Activated CD4-positive, alpha-beta T cell treated with anti-CD3 and anti-CD28 coated beads for 36 hours (primary cell): ENCODE measurements at regions not wholly inside any gene's neighbourhood (a gene's known extent, or its start where the extent isn't known, plus 50 kb on each side); places are given as distances from the start of the nearest gene placed in this dataset.

Experiments
- ATAC-seq: fragments of 200-7000 bp; cut with Tn5 transposase; one replicate; pipeline ENCODE4 v1.10.0; 2021; ENCODE audit warnings: mild to moderate bottlenecking, moderate library complexity
- CTCF ChIA-PET: fragments of 350-600 bp; sonication (Branson Sonifier 250); formaldehyde crosslinking; loops from one replicate; lab custom pipeline; 2021; ENCODE audit warnings: antibody characterized with exemption; lab: Charles Lee
- POLR2A ChIA-PET: fragments of 350-600 bp; sonication (Branson Sonifier 250); formaldehyde crosslinking; loops from one replicate; lab custom pipeline; 2021; ENCODE audit warnings: antibody characterized with exemption, inconsistent platforms; lab: Charles Lee
- DNase-seq: peaks from one replicate; pipeline ENCODE4 v3.0.0-alpha.2; 2020
- H3K27ac Mint-ChIP-seq: one replicate; pipeline ENCODE4 v1.8.0; 2021; ENCODE audit warnings: mixed read lengths
- H3K27me3 Mint-ChIP-seq: one replicate; pipeline ENCODE4 v1.8.0; 2021; ENCODE audit warnings: mixed read lengths
- H3K36me3 Mint-ChIP-seq: one replicate; pipeline ENCODE4 v1.8.0; 2021; ENCODE audit warnings: low read depth, mixed read lengths
- H3K4me1 Mint-ChIP-seq: one replicate; pipeline ENCODE4 v1.8.0; 2021; ENCODE audit warnings: mixed read lengths
- H3K4me3 Mint-ChIP-seq: one replicate; pipeline ENCODE4 v1.8.0; 2021; ENCODE audit warnings: mild to moderate bottlenecking, moderate library complexity, mixed read lengths
- H3K9me3 Mint-ChIP-seq: one replicate; pipeline ENCODE4 v1.8.0; 2021; ENCODE audit warnings: low read depth, mixed read lengths
- intact Hi-C, 2 experiments: fragments of 100-400 bp; cut with DNase I in 1 of 2; cut with micrococcal nuclease in 1 of 2; formaldehyde crosslinking; loops; one replicate each; pipeline versions ENCODE4 v1.14.2 to v1.15.1; 2022 to 2024; cut with DNase I, micrococcal nuclease

DNA sequence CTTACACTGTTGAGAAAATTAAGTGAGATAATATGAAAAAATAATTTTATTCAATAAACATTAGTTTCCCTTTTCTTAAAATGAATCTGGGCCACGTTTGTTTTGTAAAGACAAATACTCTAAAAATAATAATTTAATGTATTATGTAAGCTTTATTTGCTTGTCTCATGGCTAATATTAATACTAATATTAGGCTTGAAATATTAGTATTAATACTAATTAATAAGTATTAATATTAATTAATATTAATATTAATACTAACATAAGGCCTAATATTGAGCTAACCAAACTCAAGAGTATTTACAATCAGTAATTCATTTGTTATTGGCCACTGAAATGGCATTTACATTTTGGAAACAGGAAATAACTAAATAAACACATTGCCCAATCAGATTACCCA lies 280.1 kb upstream of the ESRRG start:
- intact Hi-C loops, result no loop called here
- H3K27ac Mint-ChIP-seq, result no peak overlapping the region
- DNase-seq (no peak), ATAC-seq (no peak)
- no peak overlapping the region for H3K4me3 Mint-ChIP-seq
- POLR2A ChIA-PET, result no interaction called here
- CTCF ChIA-PET, result no interaction called here
- H3K27me3 Mint-ChIP-seq, result no peaks in the 10 kb centered on the region
- H3K4me1 Mint-ChIP-seq, result no peaks in the 10 kb centered on the region
- H3K9me3 Mint-ChIP-seq, result peaks cover 3% of the 10 kb centered on the region
- H3K36me3 Mint-ChIP-seq, result no peaks in the 10 kb centered on the region

DNA sequence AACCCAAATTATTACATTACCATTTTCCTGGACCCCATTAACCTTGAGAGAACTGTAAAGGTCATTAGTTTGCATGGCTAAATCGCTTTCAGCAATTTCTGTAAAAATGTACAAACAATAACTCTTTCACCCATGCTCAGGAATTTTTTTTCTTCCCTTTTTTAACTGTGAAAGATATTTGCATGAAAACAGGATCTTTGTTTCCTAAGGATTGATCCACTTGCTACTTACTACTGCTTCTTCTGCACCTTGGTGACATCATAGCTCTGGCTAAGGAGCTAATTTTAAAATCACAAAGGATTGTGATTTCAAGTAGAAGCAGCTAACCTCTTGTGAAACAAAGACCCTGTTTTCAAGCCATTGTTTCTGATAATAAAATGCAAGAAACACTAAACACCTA lies 274.6 kb upstream of the ESRRG start:
- intact Hi-C loops, result no loop called here
- no peak overlapping the region for H3K27ac Mint-ChIP-seq
- H3K36me3 Mint-ChIP-seq, result no peaks in the 10 kb centered on the region
- CTCF ChIA-PET, result no interaction called here
- H3K4me3 Mint-ChIP-seq, result no peak overlapping the region
- H3K4me1 Mint-ChIP-seq, result no peaks in the 10 kb centered on the region
- DNase-seq (no peak), ATAC-seq (no peak)
- H3K9me3 Mint-ChIP-seq, result peaks cover under 1% of the 10 kb centered on the region
- no peaks in the 10 kb centered on the region for H3K27me3 Mint-ChIP-seq
- POLR2A ChIA-PET, result interaction anchor here (0.6 kb wide), 1 partner anchor 9 kb away, joined by 3 read pairs; no protein-coding TSS in a partner anchor

- CTCF ChIA-PET, result no interaction called here
- H3K9me3 Mint-ChIP-seq, result peaks cover 2% of the 10 kb centered on the region
- no peaks in the 10 kb centered on the region for H3K36me3 Mint-ChIP-seq
Measured at GRCh38 chr1:216997069-216997468, 273.8 kb upstream of the ESRRG start.

GRCh38 chr1:216984536-216984935 lies 261.3 kb upstream of the ESRRG start:
- Mint-ChIP-seq H3K9me3 (peaks cover 8% of the 10 kb centered on the region), H3K27ac (no peak overlapping the region), H3K4me3 (no peak overlapping the region), H3K27me3 (no peaks in the 10 kb centered on the region), H3K36me3 (no peaks in the 10 kb centered on the region), H3K4me1 (no peaks in the 10 kb centered on the region)
- DNase-seq (no peak), ATAC-seq (no peak)
- ChIA-PET POLR2A (no interaction called here), CTCF (interaction anchor here (0.7 kb wide), 1 partner anchor 1311 kb away, joined by 3 read pairs; no protein-coding TSS in a partner anchor)
- intact Hi-C loops, result no loop called here

More at GRCh38 chr1:216997069-216997468, 273.8 kb upstream of the ESRRG start:
- H3K27ac Mint-ChIP-seq, result no peak overlapping the region
- H3K4me3 Mint-ChIP-seq, result no peak overlapping the region
- DNase-seq (no peak), ATAC-seq (no peak)
- no peaks in the 10 kb centered on the region for H3K4me1 Mint-ChIP-seq
- H3K27me3 Mint-ChIP-seq, result no peaks in the 10 kb centered on the region
- intact Hi-C loops, result no loop called here
- POLR2A ChIA-PET, result no interaction called here

DNA sequence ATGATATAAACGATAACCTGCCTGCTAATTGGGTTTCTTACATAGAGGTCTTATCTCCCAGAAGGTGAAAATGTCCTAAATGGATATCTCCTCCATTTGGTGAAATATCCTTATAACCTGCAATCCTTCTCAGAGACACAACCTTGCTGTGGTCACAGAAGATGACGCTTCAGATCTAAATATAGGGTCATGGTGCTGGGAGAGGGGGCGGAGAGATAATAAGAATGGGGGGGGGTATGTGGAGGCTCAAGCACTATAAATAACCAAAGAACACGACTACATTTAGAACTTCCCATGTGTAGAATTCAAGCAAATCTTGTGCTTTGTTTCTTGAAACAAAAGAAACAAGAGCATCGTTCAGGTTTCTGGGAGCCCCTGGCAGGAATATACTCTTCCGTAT lies 260.6 kb upstream of the ESRRG start:
- ATAC-seq (no peak), DNase-seq (no peak)
- ChIA-PET POLR2A (no interaction called here), CTCF (no interaction called here)
- no peaks in the 10 kb centered on the region for H3K27me3 Mint-ChIP-seq
- intact Hi-C loops, result no loop called here
- H3K4me3 Mint-ChIP-seq, result no peak overlapping the region
- H3K9me3 Mint-ChIP-seq, result peaks cover 8% of the 10 kb centered on the region
- H3K27ac Mint-ChIP-seq, result no peak overlapping the region
- no peaks in the 10 kb centered on the region for H3K4me1 Mint-ChIP-seq
- H3K36me3 Mint-ChIP-seq, result no peaks in the 10 kb centered on the region

- H3K27me3 Mint-ChIP-seq, result no peaks in the 10 kb centered on the region
- POLR2A ChIA-PET, result no interaction called here
- no peaks in the 10 kb centered on the region for H3K4me1 Mint-ChIP-seq
- intact Hi-C loops, result no loop called here
- no peak overlapping the region for H3K27ac Mint-ChIP-seq
- DNase-seq, result no peak
- ATAC-seq, result no peak
- CTCF ChIA-PET, result no interaction called here
- no peak overlapping the region for H3K4me3 Mint-ChIP-seq
- H3K9me3 Mint-ChIP-seq, result peaks cover 8% of the 10 kb centered on the region
- no peaks in the 10 kb centered on the region for H3K36me3 Mint-ChIP-seq
Measured at GRCh38 chr1:216961516-216961915, 238.3 kb upstream of the ESRRG start.

GRCh38 chr1:216960716-216961115 lies 237.5 kb upstream of the ESRRG start:
- peaks cover 8% of the 10 kb centered on the region for H3K9me3 Mint-ChIP-seq
- no peak overlapping the region for H3K27ac Mint-ChIP-seq
- ChIA-PET POLR2A (no interaction called here), CTCF (no interaction called here)
- DNase-seq (no peak), ATAC-seq (no peak)
- intact Hi-C loops, result no loop called here
- H3K36me3 Mint-ChIP-seq, result no peaks in the 10 kb centered on the region
- H3K27me3 Mint-ChIP-seq, result no peaks in the 10 kb centered on the region
- H3K4me3 Mint-ChIP-seq, result no peak overlapping the region
- H3K4me1 Mint-ChIP-seq, result no peaks in the 10 kb centered on the region

DNA sequence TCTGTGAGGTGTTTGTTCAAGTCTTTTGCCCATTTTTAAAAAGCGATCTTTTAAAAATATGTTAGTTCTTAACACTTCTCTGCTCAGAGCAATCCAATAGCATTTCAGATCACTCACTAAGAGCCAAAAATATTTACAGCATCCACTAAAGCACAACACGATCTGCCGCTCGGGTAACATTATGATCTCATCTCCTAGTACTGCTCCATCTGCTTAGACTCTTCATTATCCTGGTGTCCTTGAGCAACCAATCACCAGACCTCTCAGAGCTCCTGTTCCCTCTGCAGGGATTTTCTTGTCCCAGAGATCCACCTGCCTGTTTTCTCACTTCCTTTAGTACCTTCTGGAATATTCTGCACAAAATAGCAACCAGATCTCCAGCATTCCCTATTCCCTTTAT lies 235.3 kb upstream of the ESRRG start:
- Mint-ChIP-seq H3K36me3 (no peaks in the 10 kb centered on the region), H3K27ac (no peak overlapping the region), H3K4me1 (no peaks in the 10 kb centered on the region), H3K9me3 (peaks cover 11% of the 10 kb centered on the region), H3K4me3 (no peak overlapping the region), H3K27me3 (no peaks in the 10 kb centered on the region)
- no peak for DNase-seq
- ATAC-seq, result no peak
- POLR2A ChIA-PET, result no interaction called here
- intact Hi-C loops, result no loop called here
- CTCF ChIA-PET, result no interaction called here

- no peak overlapping the region for H3K4me3 Mint-ChIP-seq
- H3K27me3 Mint-ChIP-seq, result no peaks in the 10 kb centered on the region
- H3K36me3 Mint-ChIP-seq, result no peaks in the 10 kb centered on the region
- H3K9me3 Mint-ChIP-seq, result peaks cover 11% of the 10 kb centered on the region
- no peak overlapping the region for H3K27ac Mint-ChIP-seq
- H3K4me1 Mint-ChIP-seq, result no peaks in the 10 kb centered on the region
- CTCF ChIA-PET, result no interaction called here
- POLR2A ChIA-PET, result no interaction called here
- DNase-seq (no peak), ATAC-seq (no peak)
- intact Hi-C loops, result no loop called here
Measured at GRCh38 chr1:216953495-216953894, 230.3 kb upstream of the ESRRG start.

- POLR2A ChIA-PET, result no interaction called here
- intact Hi-C loops, result no loop called here
- Mint-ChIP-seq H3K27me3 (no peaks in the 10 kb centered on the region), H3K4me3 (no peak overlapping the region), H3K4me1 (no peaks in the 10 kb centered on the region), H3K36me3 (no peaks in the 10 kb centered on the region), H3K9me3 (peaks cover 11% of the 10 kb centered on the region), H3K27ac (no peak overlapping the region)
- CTCF ChIA-PET, result interaction anchor here (0.5 kb wide), 1 partner anchor 67 kb away, joined by 4 read pairs; no protein-coding TSS in a partner anchor
- ATAC-seq (no peak), DNase-seq (no peak)
Measured at GRCh38 chr1:216952864-216953263, 229.6 kb upstream of the ESRRG start.

- intact Hi-C loops, result no loop called here
- no peaks in the 10 kb centered on the region for H3K27me3 Mint-ChIP-seq
- ChIA-PET CTCF (no interaction called here), POLR2A (no interaction called here)
- H3K36me3 Mint-ChIP-seq, result no peaks in the 10 kb centered on the region
- DNase-seq, result no peak
- no peaks in the 10 kb centered on the region for H3K4me1 Mint-ChIP-seq
- peaks cover 3% of the 10 kb centered on the region for H3K9me3 Mint-ChIP-seq
- H3K4me3 Mint-ChIP-seq, result no peak overlapping the region
- ATAC-seq, result no peak
- H3K27ac Mint-ChIP-seq, result no peak overlapping the region
Measured at GRCh38 chr1:216945538-216946080, 222.4 kb upstream of the ESRRG start.

GRCh38 chr1:216944864-216945510 lies 221.8 kb upstream of the ESRRG start:
- no peak for DNase-seq
- Mint-ChIP-seq H3K4me1 (no peaks in the 10 kb centered on the region), H3K9me3 (peaks cover 3% of the 10 kb centered on the region), H3K27me3 (no peaks in the 10 kb centered on the region), H3K4me3 (no peak overlapping the region), H3K27ac (no peak overlapping the region), H3K36me3 (no peaks in the 10 kb centered on the region)
- ChIA-PET CTCF (no interaction called here), POLR2A (interaction anchor here (0.7 kb wide), 1 partner anchor 654 kb away, joined by 3 read pairs; no protein-coding TSS in a partner anchor)
- no peak for ATAC-seq
- intact Hi-C loops, result no loop called here
